ENCODE measurements at regions not wholly inside any gene's neighbourhood (a gene's known extent, or its start where the extent isn't known, plus 50 kb on each side); places are given as distances from the start of the nearest gene placed in this dataset.

DNA sequence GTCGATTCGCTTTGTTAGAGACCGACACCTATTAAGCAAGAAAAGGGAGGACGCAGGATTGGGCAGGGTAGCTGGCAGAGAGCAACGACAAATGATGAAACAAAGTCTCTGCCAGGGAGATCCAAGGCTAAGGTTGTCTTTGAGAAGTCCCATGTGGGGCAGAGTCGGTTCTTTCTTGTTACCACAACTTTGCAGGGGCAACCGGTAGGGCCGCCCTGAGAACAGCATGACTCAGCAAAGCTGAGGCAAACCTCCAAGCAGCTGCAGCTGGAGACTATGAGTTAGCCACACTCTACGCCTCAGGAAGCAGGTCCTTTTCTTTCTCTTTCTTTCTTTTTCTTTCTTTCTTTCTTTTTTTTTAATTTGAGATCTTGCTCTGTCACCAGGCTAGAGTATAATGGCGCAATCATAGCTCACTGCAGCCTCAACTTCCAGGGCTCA lies 452.3 kb upstream of the ID2 start:
- TF ChIP-seq, protein P1, sequence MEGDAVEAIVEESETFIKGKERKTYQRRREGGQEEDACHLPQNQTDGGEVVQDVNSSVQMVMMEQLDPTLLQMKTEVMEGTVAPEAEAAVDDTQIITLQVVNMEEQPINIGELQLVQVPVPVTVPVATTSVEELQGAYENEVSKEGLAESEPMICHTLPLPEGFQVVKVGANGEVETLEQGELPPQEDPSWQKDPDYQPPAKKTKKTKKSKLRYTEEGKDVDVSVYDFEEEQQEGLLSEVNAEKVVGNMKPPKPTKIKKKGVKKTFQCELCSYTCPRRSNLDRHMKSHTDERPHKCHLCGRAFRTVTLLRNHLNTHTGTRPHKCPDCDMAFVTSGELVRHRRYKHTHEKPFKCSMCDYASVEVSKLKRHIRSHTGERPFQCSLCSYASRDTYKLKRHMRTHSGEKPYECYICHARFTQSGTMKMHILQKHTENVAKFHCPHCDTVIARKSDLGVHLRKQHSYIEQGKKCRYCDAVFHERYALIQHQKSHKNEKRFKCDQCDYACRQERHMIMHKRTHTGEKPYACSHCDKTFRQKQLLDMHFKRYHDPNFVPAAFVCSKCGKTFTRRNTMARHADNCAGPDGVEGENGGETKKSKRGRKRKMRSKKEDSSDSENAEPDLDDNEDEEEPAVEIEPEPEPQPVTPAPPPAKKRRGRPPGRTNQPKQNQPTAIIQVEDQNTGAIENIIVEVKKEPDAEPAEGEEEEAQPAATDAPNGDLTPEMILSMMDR (tag by site-specific recombination; IDR thresholded peaks at IDR 0.05): no peak
- TF ChIP-seq YY1 (tag by site-specific recombination; IDR thresholded peaks at IDR 0.05) (no peak), KLF10 (tag by site-specific recombination; IDR thresholded peaks at IDR 0.05) (no peak), ZNF548 (tag by site-specific recombination; IDR thresholded peaks at IDR 0.05) (no peak), ZNF777 (tag by site-specific recombination; IDR thresholded peaks at IDR 0.05; ENCODE audit: borderline replicate concordance) (no peak), ZNF341 (tag by site-specific recombination; IDR thresholded peaks at IDR 0.05; ENCODE audit: low read depth) (no peak), ZNF23 (tag by site-specific recombination; IDR thresholded peaks at IDR 0.05; ENCODE audit: borderline replicate concordance) (no peak), ZNF621 (tag by site-specific recombination; IDR thresholded peaks at IDR 0.05) (no peak)
